ENCODE measurements at regions not wholly inside any gene's neighbourhood (a gene's known extent, or its start where the extent isn't known, plus 50 kb on each side); places are given as distances from the start of the nearest gene placed in this dataset.

DNA sequence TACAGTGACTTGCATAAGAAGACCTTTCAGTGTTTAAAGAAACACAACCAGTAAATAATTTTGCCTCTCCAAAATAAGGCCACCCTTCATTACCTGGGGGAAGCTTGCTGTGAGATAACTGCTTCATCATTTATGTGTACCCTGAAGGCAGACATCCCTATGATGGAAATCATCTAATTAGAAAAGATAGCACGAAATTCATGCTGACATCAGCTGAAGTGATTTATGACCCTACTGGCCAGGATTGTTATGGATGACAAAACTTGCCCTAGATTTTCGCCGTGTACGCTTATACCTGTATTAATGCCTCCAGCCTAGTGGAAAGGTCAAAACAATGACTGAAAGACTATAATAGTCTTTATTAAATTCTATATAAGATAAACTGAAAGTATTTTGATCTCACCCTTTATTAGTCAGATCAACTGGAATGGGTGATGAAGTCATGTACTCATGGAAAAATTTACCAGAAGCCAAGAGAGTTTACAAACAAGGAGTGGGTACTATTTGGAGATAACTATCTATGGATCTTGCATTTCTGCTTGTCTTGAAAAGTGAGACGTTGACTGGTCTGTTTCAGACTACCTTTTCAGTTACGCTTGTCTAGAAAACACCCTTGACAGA is 114.2 kb downstream of the PPP1R3A start:
- TF ChIP-seq CTCF (IDR thresholded peaks at IDR 0.05) (no peak), EP300 (IDR thresholded peaks at IDR 0.05) (no peak)
